ENCODE measurements at regions not wholly inside any gene's neighbourhood (a gene's known extent, or its start where the extent isn't known, plus 50 kb on each side); places are given as distances from the start of the nearest gene placed in this dataset.

GRCh38 chr2:191559569-191559968 lies 118.4 kb upstream of the NABP1 start:
- no peak for DNase-seq (ENCODE audit: low spot score)

GRCh38 chr2:191560411-191560980 lies 117.4 kb upstream of the NABP1 start:
- DNase-seq (ENCODE audit: low spot score): no peak

GRCh38 chr2:191565120-191565519 lies 112.8 kb upstream of the NABP1 start:
- no peak for DNase-seq (ENCODE audit: low spot score)

GRCh38 chr2:191565647-191566198 lies 112.2 kb upstream of the NABP1 start:
- peak; percentile 16 for DNase-seq (ENCODE audit: low spot score)

GRCh38 chr2:191566344-191566743 lies 111.6 kb upstream of the NABP1 start:
- peak; percentile 72 for DNase-seq (ENCODE audit: low spot score)

- no peak for DNase-seq (ENCODE audit: low spot score)
Measured at GRCh38 chr2:191567206-191567605, 110.7 kb upstream of the NABP1 start.

GRCh38 chr2:191569025-191569424 lies 108.9 kb upstream of the NABP1 start:
- DNase-seq (ENCODE audit: low spot score): no peak

- no peak for DNase-seq (ENCODE audit: low spot score)
Measured at GRCh38 chr2:191571163-191571769, 106.7 kb upstream of the NABP1 start.

GRCh38 chr2:191572319-191572718 lies 105.6 kb upstream of the NABP1 start:
- DNase-seq (ENCODE audit: low spot score): no peak

GRCh38 chr2:191573216-191573615 lies 104.7 kb upstream of the NABP1 start:
- DNase-seq (ENCODE audit: low spot score): no peak

- no peak for DNase-seq (ENCODE audit: low spot score)
Measured at GRCh38 chr2:191574232-191574631, 103.7 kb upstream of the NABP1 start.

- no peak for DNase-seq (ENCODE audit: low spot score)
Measured at GRCh38 chr2:191577605-191578004, 100.3 kb upstream of the NABP1 start.

- no peak for DNase-seq (ENCODE audit: low spot score)
Measured at GRCh38 chr2:191578031-191578430, 99.9 kb upstream of the NABP1 start.

- DNase-seq (ENCODE audit: low spot score): no peak
Measured at GRCh38 chr2:191580581-191580980, 97.4 kb upstream of the NABP1 start.

GRCh38 chr2:191581003-191581402 lies 96.9 kb upstream of the NABP1 start:
- no peak for DNase-seq (ENCODE audit: low spot score)

GRCh38 chr2:191582355-191582754 lies 95.6 kb upstream of the NABP1 start:
- DNase-seq (ENCODE audit: low spot score): peak; percentile 52

GRCh38 chr2:191591025-191591424 lies 86.9 kb upstream of the NABP1 start:
- no peak for DNase-seq (ENCODE audit: low spot score)

- DNase-seq (ENCODE audit: low spot score): peak; percentile 36
Measured at GRCh38 chr2:191593622-191594385, 84.1 kb upstream of the NABP1 start.

- DNase-seq (ENCODE audit: low spot score): no peak
Measured at GRCh38 chr2:191597186-191597751, 80.7 kb upstream of the NABP1 start.

GRCh38 chr2:191598296-191598695 lies 79.6 kb upstream of the NABP1 start:
- DNase-seq (ENCODE audit: low spot score): no peak

- DNase-seq (ENCODE audit: low spot score): no peak
Measured at GRCh38 chr2:191601060-191601459, 76.9 kb upstream of the NABP1 start.

- DNase-seq (ENCODE audit: low spot score): no peak
Measured at GRCh38 chr2:191604154-191604553, 73.8 kb upstream of the NABP1 start.

GRCh38 chr2:191607096-191607495 lies 70.8 kb upstream of the NABP1 start:
- DNase-seq (ENCODE audit: low spot score): no peak

Data from LoVo (cell line).